ENCODE measurements at regions not wholly inside any gene's neighbourhood (a gene's known extent, or its start where the extent isn't known, plus 50 kb on each side); places are given as distances from the start of the nearest gene placed in this dataset.

DNA sequence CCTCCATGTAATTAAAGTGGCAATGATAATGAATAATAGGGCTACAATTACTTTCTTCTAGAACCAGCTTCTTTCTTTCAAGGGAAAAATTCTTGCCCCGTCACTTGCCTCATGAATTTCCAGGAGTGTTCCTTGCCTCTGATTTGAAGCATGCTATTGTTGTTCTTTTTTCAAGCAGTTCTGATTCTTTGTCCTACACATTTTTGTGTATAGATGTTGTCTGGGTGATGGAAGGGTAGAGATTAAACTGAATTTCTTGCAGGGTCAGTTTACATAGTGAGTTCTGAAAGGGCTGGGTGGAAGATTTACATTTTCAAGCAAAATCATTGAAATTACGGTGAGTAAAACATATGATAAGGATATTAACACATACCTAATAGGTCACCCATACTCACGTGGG lies 107.0 kb upstream of the TENM3 start:
- Histone ChIP-seq H3K4me3 (ENCODE audit: low read depth in 1 of 2, low read length in 2 of 2) (no peak overlapping the region), H3K9ac (ENCODE audit: low read depth in 1 of 2, low read length in 2 of 2) (no peak overlapping the region), H3K4me1 (ENCODE audit: control insufficient read depth in 1 of 2, insufficient read depth in 2 of 2, low read length in 2 of 2) (peaks cover 6 to 9% of the 10 kb centered on the region in 2 donors), H3K9me3 (ENCODE audit: control insufficient read depth in 1 of 2, low read length in 2 of 2) (no peaks in the 10 kb centered on the region), H3K27ac (ENCODE audit: low read depth, low read length) (no peak overlapping the region), H3K36me3 (ENCODE audit: control insufficient read depth in 1 of 2, insufficient read depth in 2 of 2, low read length in 2 of 2) (no peaks in the 10 kb centered on the region), H3K27me3 (ENCODE audit: control insufficient read depth in 1 of 2, insufficient read depth in 2 of 2, low read length in 2 of 2) (peaks cover 3 to 13% of the 10 kb centered on the region in 2 donors)

DNA sequence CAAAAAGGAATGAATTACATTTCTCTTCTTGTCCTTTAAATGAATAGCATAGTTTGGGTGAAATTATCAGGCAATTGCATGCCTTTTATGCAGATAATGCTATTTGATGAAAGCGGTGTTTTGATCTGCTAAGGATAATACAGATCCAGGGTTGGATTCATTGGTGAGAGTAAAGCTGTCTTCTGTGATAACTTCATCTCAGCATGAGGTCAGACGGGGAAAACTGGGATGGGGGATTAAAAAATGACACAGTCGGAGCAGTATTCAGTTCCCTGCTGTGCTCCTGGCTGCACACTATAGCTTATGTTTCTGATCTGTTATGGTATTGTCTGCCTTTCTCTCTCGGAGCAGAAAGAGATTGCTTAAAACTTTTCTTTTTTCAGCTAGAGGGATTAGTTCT lies 105.9 kb upstream of the TENM3 start:
- H3K27me3 ChIP-seq (ENCODE audit: control insufficient read depth in 1 of 2, insufficient read depth in 2 of 2, low read length in 2 of 2), result peaks cover 5 to 24% of the 10 kb centered on the region in 2 donors
- no peak overlapping the region for H3K4me3 ChIP-seq (ENCODE audit: low read depth in 1 of 2, low read length in 2 of 2)
- no peak overlapping the region for H3K27ac ChIP-seq (ENCODE audit: low read depth, low read length)
- H3K9me3 ChIP-seq (ENCODE audit: control insufficient read depth in 1 of 2, low read length in 2 of 2), result no peaks in the 10 kb centered on the region
- H3K36me3 ChIP-seq (ENCODE audit: control insufficient read depth in 1 of 2, insufficient read depth in 2 of 2, low read length in 2 of 2), result no peaks in the 10 kb centered on the region
- H3K4me1 ChIP-seq (ENCODE audit: control insufficient read depth in 1 of 2, insufficient read depth in 2 of 2, low read length in 2 of 2), result peaks cover 9 to 10% of the 10 kb centered on the region in 2 donors
- H3K9ac ChIP-seq (ENCODE audit: low read depth in 1 of 2, low read length in 2 of 2), result no peak overlapping the region

DNA sequence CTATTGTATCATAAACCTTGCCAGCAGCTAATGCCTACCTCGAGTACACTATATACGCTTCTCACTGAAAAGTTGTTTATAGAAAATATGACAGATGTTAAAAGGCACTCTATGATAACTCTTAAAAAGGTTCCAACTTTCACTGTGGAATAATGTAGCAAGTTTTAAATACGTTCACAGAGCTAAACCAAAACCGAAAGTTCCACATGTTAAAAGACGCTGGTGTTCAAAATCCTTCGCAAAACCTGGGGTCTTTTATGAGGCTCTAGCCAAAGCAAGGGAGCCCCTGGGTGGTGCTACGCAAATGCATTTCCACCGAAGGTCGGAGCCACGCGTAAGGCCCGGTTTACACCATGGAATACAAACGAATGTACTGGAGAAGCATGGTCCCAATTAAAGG lies 103.7 kb upstream of the TENM3 start:
- Histone ChIP-seq H3K9me3 (ENCODE audit: control insufficient read depth in 1 of 2, low read length in 2 of 2) (no peaks in the 10 kb centered on the region), H3K27me3 (ENCODE audit: control insufficient read depth in 1 of 2, insufficient read depth in 2 of 2, low read length in 2 of 2) (peaks cover 5 to 41% of the 10 kb centered on the region in 2 donors), H3K4me3 (ENCODE audit: low read depth in 1 of 2, low read length in 2 of 2) (peak overlapping the region; percentile 67 to 75)

DNA sequence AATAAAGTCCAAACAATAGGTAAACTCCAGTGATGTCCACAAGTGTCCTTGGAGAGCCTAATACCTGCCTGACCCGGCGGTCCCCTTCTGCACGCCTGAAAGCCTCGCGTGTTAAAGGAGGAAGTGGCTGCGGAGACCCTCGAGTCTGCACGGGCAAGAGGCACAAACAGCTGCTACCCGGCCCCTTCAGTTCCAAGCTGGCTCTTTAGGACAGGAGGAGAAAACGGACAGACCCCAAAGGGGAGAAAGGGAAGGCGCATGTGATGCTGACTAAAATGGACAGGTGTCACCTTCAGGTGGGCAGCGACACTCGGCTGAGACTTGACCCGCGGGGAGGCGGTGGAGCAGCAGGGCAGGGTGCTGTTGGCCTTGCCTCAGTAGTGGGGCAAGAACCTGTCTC lies 102.7 kb upstream of the TENM3 start:
- H3K27ac ChIP-seq (ENCODE audit: low read depth, low read length), result no peak overlapping the region
- H3K9ac ChIP-seq (ENCODE audit: low read depth in 1 of 2, low read length in 2 of 2), result no peak overlapping the region
- no peaks in the 10 kb centered on the region for H3K36me3 ChIP-seq (ENCODE audit: control insufficient read depth in 1 of 2, insufficient read depth in 2 of 2, low read length in 2 of 2)
- H3K9me3 ChIP-seq (ENCODE audit: control insufficient read depth in 1 of 2, low read length in 2 of 2), result no peaks in the 10 kb centered on the region
- peaks cover 10 to 13% of the 10 kb centered on the region in 2 donors for H3K4me1 ChIP-seq (ENCODE audit: control insufficient read depth in 1 of 2, insufficient read depth in 2 of 2, low read length in 2 of 2)
- peaks cover 5 to 48% of the 10 kb centered on the region in 2 donors for H3K27me3 ChIP-seq (ENCODE audit: control insufficient read depth in 1 of 2, insufficient read depth in 2 of 2, low read length in 2 of 2)
- no peak overlapping the region for H3K4me3 ChIP-seq (ENCODE audit: low read depth in 1 of 2, low read length in 2 of 2)

More for the DNA sequence above, 103.7 kb upstream of the TENM3 start:
- Histone ChIP-seq H3K27ac (ENCODE audit: low read depth, low read length) (no peak overlapping the region), H3K36me3 (ENCODE audit: control insufficient read depth in 1 of 2, insufficient read depth in 2 of 2, low read length in 2 of 2) (no peaks in the 10 kb centered on the region), H3K9ac (ENCODE audit: low read depth in 1 of 2, low read length in 2 of 2) (no peak overlapping the region), H3K4me1 (ENCODE audit: control insufficient read depth in 1 of 2, insufficient read depth in 2 of 2, low read length in 2 of 2) (peaks cover 10 to 13% of the 10 kb centered on the region in 2 donors)

DNA sequence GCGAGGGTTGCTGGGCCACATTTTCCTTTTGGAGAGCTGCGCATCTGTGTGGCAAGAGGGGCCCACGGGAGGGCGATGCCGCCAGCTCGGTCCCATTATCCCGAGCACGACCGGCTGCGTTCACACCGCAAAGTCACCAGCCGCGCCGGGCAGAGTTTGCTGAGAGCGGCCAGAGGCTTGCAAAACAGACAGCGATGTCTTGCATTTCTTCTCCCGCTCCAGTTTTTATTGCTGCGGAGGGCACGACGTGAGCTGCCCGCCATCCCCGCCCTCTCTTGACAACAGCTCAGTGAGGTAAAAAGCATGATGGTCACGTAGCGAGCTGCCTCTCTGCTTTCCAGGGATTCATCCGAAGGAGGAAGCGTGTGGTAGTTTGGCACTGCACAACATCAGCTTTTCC lies 102.1 kb upstream of the TENM3 start:
- Histone ChIP-seq H3K4me1 (ENCODE audit: control insufficient read depth in 1 of 2, insufficient read depth in 2 of 2, low read length in 2 of 2) (peaks cover 10 to 13% of the 10 kb centered on the region in 2 donors), H3K9ac (ENCODE audit: low read depth in 1 of 2, low read length in 2 of 2) (no peak overlapping the region), H3K4me3 (ENCODE audit: low read depth in 1 of 2, low read length in 2 of 2) (peak overlapping the region in 1 of 2 donors; percentile 14), H3K9me3 (ENCODE audit: control insufficient read depth in 1 of 2, low read length in 2 of 2) (no peaks in the 10 kb centered on the region), H3K27ac (ENCODE audit: low read depth, low read length) (no peak overlapping the region), H3K27me3 (ENCODE audit: control insufficient read depth in 1 of 2, insufficient read depth in 2 of 2, low read length in 2 of 2) (peaks cover 5 to 51% of the 10 kb centered on the region in 2 donors), H3K36me3 (ENCODE audit: control insufficient read depth in 1 of 2, insufficient read depth in 2 of 2, low read length in 2 of 2) (no peaks in the 10 kb centered on the region)

DNA sequence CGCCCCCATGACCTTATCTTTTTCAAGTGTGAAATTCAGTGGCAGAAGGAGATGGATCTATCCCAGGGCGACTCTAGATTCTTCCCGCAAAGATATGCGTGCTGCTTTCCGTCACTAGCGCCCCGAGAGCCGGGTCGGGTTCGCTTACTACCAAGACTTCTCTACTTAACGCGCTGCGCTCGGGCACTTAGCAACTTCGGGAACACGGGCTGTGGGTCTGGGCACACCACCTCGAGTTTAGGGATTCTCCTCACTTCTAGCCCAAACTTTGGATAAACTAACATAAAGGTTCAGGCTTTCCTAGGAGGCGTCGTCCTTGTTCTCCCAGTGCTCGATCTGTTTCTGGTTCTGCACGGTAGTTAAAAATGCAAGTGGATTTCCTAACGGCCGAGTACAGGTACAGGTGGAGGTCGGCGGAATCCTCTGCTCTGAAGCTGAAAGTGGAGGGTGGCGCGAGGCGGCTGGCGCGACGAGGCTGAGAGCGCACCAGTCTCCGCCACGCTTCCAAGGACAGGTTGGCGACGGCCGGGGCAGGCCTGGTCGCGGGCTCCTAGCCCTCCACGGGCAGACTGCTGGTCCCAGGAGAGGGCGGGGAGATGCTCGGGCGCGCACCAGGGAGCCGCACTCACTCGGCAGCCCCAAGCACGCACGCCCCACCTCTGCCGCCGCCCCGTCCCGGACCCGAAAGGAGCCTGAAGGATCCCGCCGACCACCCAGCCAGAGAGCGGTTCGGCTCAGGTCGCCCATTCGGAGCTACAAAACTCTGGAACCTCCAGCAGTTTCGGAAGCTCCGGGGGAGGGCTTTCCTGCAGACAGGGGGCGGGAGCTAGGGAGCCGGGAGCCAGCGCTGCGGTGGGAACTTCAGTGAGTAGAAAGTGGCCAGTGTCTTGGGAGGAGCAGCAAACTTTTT lies 100.8 kb upstream of the TENM3 start:
- Histone ChIP-seq H3K4me3 (ENCODE audit: low read depth in 1 of 2, low read length in 2 of 2) (peak overlapping the region; percentile 73 to 76), H3K27me3 (ENCODE audit: control insufficient read depth in 1 of 2, insufficient read depth in 2 of 2, low read length in 2 of 2) (peaks cover 5 to 51% of the 10 kb centered on the region in 2 donors), H3K27ac (ENCODE audit: low read depth, low read length) (no peak overlapping the region)

DNA sequence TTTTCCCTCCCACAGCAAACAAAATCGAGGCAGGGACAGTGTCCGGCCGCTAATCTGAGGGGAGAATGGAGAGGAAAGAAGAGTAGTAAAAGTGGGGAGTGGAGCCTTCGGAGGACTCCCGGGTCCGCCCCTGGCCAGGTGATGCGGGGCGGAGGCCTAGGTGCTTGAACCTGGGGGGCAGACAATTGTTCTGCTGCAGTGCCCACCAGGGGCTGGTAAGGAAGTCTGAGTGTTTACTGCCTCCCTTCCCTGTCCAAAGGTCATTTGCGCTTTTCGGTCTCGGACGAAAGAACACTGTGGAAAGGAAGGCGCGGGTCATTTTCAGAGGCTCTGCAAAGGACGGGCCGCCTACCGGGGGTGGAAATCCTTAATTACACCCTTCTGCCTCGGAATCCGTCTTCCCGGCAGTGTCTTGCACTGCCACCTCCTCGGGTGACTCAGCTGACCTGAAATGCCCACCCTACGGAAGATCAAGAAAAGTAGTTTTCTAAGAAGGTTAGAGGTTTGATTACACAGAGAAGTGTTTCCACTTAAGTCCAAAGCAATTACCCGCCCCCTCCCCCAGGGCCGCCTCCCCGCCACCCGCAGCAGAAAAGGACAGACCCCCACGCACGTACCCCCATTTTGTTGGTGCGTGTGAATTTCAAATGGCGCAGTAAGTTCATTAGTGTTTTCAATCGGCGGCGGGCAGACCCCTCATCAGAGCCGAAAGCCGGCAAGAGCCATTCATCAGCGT lies 99.9 kb upstream of the TENM3 start:
- H3K36me3 ChIP-seq (ENCODE audit: control insufficient read depth in 1 of 2, insufficient read depth in 2 of 2, low read length in 2 of 2), result no peaks in the 10 kb centered on the region
- H3K9me3 ChIP-seq (ENCODE audit: control insufficient read depth in 1 of 2, low read length in 2 of 2), result no peaks in the 10 kb centered on the region
- peaks cover 10 to 13% of the 10 kb centered on the region in 2 donors for H3K4me1 ChIP-seq (ENCODE audit: control insufficient read depth in 1 of 2, insufficient read depth in 2 of 2, low read length in 2 of 2)
- peaks cover 5 to 51% of the 10 kb centered on the region in 2 donors for H3K27me3 ChIP-seq (ENCODE audit: control insufficient read depth in 1 of 2, insufficient read depth in 2 of 2, low read length in 2 of 2)
- H3K27ac ChIP-seq (ENCODE audit: low read depth, low read length), result peak overlapping the region; percentile 20
- H3K4me3 ChIP-seq (ENCODE audit: low read depth in 1 of 2, low read length in 2 of 2), result peak overlapping the region; percentile 73 to 76
- H3K9ac ChIP-seq (ENCODE audit: low read depth in 1 of 2, low read length in 2 of 2), result peak overlapping the region; percentile 47 to 56

More for the DNA sequence above, 100.8 kb upstream of the TENM3 start:
- H3K9me3 ChIP-seq (ENCODE audit: control insufficient read depth in 1 of 2, low read length in 2 of 2), result no peaks in the 10 kb centered on the region
- H3K9ac ChIP-seq (ENCODE audit: low read depth in 1 of 2, low read length in 2 of 2), result peak overlapping the region; percentile 47 to 56
- no peaks in the 10 kb centered on the region for H3K36me3 ChIP-seq (ENCODE audit: control insufficient read depth in 1 of 2, insufficient read depth in 2 of 2, low read length in 2 of 2)
- H3K4me1 ChIP-seq (ENCODE audit: control insufficient read depth in 1 of 2, insufficient read depth in 2 of 2, low read length in 2 of 2), result peaks cover 10 to 13% of the 10 kb centered on the region in 2 donors

DNA sequence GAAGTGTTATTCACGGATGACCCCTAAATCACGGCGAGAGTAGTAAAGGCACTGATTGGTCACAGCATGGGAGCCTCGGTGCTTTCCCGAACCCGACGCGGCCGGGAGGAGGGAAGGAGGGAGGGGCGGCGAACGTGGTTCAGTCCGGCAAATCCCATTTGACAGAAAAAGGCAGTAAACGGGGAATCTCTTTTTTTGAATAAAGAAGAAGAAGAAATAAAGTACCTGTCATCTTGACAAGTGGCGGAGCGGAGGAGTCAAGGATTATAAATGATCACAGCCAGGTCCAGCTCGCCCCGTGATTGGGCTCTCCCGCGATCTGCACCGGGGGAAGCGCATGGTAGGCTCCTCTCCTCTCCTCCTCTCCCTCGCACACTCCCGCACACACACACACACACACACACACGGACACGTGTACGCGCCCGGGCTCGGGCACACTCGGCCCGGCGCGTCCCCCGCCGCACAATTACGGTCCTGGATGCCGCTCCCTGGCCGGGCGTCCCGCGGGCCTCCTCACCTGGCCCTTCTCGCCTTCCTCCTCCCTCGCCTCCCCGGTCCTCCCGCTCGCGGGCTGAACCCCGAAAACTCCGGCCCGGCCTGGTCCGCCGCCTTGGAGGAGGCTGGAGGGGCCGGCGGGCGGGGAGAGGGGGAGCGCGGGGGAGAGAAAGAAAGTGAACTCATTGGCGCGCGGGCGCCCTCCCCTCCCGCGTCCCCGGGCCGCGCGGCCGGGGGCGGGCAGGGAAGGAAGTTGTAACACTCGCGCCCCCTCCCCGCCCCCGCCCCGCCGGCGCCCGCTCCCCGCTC lies 99.2 kb upstream of the TENM3 start:
- Histone ChIP-seq H3K4me1 (ENCODE audit: control insufficient read depth in 1 of 2, insufficient read depth in 2 of 2, low read length in 2 of 2) (peaks cover 10 to 13% of the 10 kb centered on the region in 2 donors), H3K9me3 (ENCODE audit: control insufficient read depth in 1 of 2, low read length in 2 of 2) (no peaks in the 10 kb centered on the region), H3K9ac (ENCODE audit: low read depth in 1 of 2, low read length in 2 of 2) (peak overlapping the region in 1 of 2 donors; percentile 56), H3K36me3 (ENCODE audit: control insufficient read depth in 1 of 2, insufficient read depth in 2 of 2, low read length in 2 of 2) (no peaks in the 10 kb centered on the region), H3K27ac (ENCODE audit: low read depth, low read length) (no peak overlapping the region), H3K27me3 (ENCODE audit: control insufficient read depth in 1 of 2, insufficient read depth in 2 of 2, low read length in 2 of 2) (peaks cover 5 to 51% of the 10 kb centered on the region in 2 donors), H3K4me3 (ENCODE audit: low read depth in 1 of 2, low read length in 2 of 2) (peak overlapping the region; percentile 73 to 76)

DNA sequence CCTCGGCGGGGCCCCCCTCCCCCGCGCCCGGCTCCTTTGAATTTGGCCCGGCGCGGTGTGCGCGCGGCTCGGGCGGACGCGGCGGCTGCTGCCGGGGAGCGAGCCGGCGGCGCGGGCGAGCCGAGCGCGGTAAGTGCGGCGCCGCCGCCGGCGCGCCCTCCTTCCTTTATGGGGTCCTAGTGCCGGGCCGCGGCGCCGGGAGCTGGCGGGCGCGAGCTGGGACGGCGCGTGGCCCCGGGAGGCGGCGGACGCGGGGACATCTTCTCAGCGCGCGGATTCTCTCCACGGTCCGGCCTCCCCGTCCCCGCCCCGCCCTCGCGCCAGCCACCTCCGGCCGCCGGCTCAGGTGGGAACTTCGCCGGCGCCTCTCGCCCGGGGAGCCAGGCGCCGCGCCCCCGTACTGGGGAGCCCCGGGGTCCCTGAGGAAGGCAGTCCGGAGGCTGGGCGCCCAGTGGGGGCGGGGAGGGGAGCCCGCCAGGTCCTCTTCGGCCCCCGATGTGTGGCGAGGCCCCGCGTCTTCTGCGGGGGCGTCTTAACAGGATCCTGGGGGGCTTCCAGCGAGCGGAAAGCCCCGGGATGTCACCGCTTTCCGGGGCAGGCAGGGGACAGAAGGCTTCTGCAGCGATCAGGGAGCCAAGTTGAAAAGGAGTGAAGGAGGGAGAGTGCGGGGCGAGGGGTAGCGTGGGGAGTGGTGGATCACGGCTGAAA lies 98.4 kb upstream of the TENM3 start:
- H3K27ac ChIP-seq (ENCODE audit: low read depth, low read length), result no peak overlapping the region
- H3K27me3 ChIP-seq (ENCODE audit: control insufficient read depth in 1 of 2, insufficient read depth in 2 of 2, low read length in 2 of 2), result peaks cover 5 to 51% of the 10 kb centered on the region in 2 donors
- H3K9ac ChIP-seq (ENCODE audit: low read depth in 1 of 2, low read length in 2 of 2), result no peak overlapping the region

More for the DNA sequence above, 98.4 kb upstream of the TENM3 start:
- H3K36me3 ChIP-seq (ENCODE audit: control insufficient read depth in 1 of 2, insufficient read depth in 2 of 2, low read length in 2 of 2), result no peaks in the 10 kb centered on the region
- peaks cover 10% of the 10 kb centered on the region in 2 donors for H3K4me1 ChIP-seq (ENCODE audit: control insufficient read depth in 1 of 2, insufficient read depth in 2 of 2, low read length in 2 of 2)
- H3K9me3 ChIP-seq (ENCODE audit: control insufficient read depth in 1 of 2, low read length in 2 of 2), result no peaks in the 10 kb centered on the region
- peak overlapping the region; percentile 61 to 65 for H3K4me3 ChIP-seq (ENCODE audit: low read depth in 1 of 2, low read length in 2 of 2)
